ENCODE measurements at regions not wholly inside any gene's neighbourhood (a gene's known extent, or its start where the extent isn't known, plus 50 kb on each side); places are given as distances from the start of the nearest gene placed in this dataset.

- no peak overlapping the region for H3K27ac Mint-ChIP-seq
- no peaks in the 10 kb centered on the region for H3K36me3 Mint-ChIP-seq (ENCODE audit: low read depth)
- DNase-seq (no peak), ATAC-seq (no peak)
- H3K4me3 Mint-ChIP-seq = no peak overlapping the region
- H3K4me1 Mint-ChIP-seq (ENCODE audit: low read depth) = no peaks in the 10 kb centered on the region
- intact Hi-C loops (cut with micrococcal nuclease) = no loop called here
- TF ChIP-seq, protein P1, sequence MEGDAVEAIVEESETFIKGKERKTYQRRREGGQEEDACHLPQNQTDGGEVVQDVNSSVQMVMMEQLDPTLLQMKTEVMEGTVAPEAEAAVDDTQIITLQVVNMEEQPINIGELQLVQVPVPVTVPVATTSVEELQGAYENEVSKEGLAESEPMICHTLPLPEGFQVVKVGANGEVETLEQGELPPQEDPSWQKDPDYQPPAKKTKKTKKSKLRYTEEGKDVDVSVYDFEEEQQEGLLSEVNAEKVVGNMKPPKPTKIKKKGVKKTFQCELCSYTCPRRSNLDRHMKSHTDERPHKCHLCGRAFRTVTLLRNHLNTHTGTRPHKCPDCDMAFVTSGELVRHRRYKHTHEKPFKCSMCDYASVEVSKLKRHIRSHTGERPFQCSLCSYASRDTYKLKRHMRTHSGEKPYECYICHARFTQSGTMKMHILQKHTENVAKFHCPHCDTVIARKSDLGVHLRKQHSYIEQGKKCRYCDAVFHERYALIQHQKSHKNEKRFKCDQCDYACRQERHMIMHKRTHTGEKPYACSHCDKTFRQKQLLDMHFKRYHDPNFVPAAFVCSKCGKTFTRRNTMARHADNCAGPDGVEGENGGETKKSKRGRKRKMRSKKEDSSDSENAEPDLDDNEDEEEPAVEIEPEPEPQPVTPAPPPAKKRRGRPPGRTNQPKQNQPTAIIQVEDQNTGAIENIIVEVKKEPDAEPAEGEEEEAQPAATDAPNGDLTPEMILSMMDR (IDR thresholded peaks at IDR 0.05) = no peak
- CTCF ChIA-PET = interaction anchor here (0.8 kb wide), 1 partner anchor 167 kb away, joined by 3 read pairs; no protein-coding TSS in a partner anchor
- no peaks in the 10 kb centered on the region for H3K27me3 Mint-ChIP-seq
- H3K9me3 Mint-ChIP-seq = no peaks in the 10 kb centered on the region
- POLR2A ChIA-PET = no interaction called here
Measured at GRCh38 chr13:29947839-29948238, 97.4 kb upstream of the UBL3 start.

DNA sequence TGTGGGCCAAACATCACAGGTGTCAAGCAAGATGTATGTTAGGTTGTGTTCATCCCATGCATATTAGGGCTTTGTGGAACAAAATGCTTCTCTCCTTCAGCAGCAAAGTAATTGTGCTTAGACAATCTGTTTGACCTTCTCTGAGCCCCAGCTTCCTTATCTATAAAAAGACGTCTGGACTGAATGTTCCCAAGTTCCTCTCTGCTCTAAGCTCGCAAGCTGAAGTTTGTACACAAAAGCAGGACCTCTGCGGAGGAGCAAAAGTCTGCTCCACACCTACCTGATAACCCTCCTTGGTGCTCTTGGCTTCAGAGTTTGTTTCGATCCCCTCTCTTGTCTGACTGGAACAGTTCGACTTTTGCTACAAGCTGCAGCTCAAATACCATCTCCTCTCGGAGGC, 95.7 kb upstream of the UBL3 start:
- TF ChIP-seq, protein P1 (IDR thresholded peaks at IDR 0.05) = no peak
- POLR2A ChIA-PET = no interaction called here
- Mint-ChIP-seq H3K4me3 (no peak overlapping the region), H3K4me1 (ENCODE audit: low read depth) (no peaks in the 10 kb centered on the region), H3K36me3 (ENCODE audit: low read depth) (no peaks in the 10 kb centered on the region), H3K9me3 (no peaks in the 10 kb centered on the region), H3K27me3 (no peaks in the 10 kb centered on the region), H3K27ac (no peak overlapping the region)
- DNase-seq (no peak), ATAC-seq (no peak)
- intact Hi-C loops (cut with micrococcal nuclease) = no loop called here
- CTCF ChIA-PET = interaction anchor here (1.4 kb wide), 1 partner anchor 22 kb away, joined by 5 read pairs; no protein-coding TSS in a partner anchor

DNA sequence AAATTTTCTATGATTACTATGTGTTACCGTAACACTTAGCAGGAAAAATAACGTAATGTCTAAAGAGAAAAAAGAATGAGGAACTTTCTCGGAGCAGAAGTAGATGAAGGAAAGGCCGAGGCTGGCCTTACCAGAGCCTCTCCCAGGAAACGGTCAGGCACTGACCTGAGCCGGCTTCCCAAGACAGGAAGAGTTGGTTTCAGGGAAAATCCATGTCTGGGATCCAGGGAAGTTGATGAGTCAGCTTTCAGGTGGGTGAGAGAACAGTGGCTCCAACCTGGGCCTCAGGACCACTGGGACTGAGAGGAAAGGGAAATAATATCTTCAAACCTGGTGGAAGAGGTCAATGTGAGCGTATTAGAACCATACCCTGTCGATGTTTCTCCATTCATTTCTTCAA, 93.3 kb upstream of the UBL3 start:
- ChIA-PET CTCF (interaction anchor here (1.5 kb wide), 1 partner anchor 169 kb away, joined by 5 read pairs; no protein-coding TSS in a partner anchor), POLR2A (interaction anchor here (1.2 kb wide), 1 partner anchor 9 kb away, joined by 3 read pairs; no protein-coding TSS in a partner anchor)
- no peak for DNase-seq
- Mint-ChIP-seq H3K36me3 (ENCODE audit: low read depth) (no peaks in the 10 kb centered on the region), H3K4me3 (no peak overlapping the region), H3K9me3 (no peaks in the 10 kb centered on the region), H3K4me1 (ENCODE audit: low read depth) (no peaks in the 10 kb centered on the region), H3K27ac (no peak overlapping the region), H3K27me3 (no peaks in the 10 kb centered on the region)
- no peak for ATAC-seq
- intact Hi-C loops (cut with micrococcal nuclease) = no loop called here
- TF ChIP-seq, protein P1 (IDR thresholded peaks at IDR 0.05) = no peak

GRCh38 chr13:29943273-29943672, 92.9 kb upstream of the UBL3 start:
- CTCF ChIA-PET = interaction anchor here (2.9 kb wide), 1 partner anchor 20 kb away, joined by 17 read pairs; no protein-coding TSS in a partner anchor
- Mint-ChIP-seq H3K9me3 (no peaks in the 10 kb centered on the region), H3K27ac (no peak overlapping the region), H3K4me1 (ENCODE audit: low read depth) (peaks cover 2% of the 10 kb centered on the region), H3K27me3 (no peaks in the 10 kb centered on the region), H3K36me3 (ENCODE audit: low read depth) (no peaks in the 10 kb centered on the region), H3K4me3 (no peak overlapping the region)
- POLR2A ChIA-PET = no interaction called here
- DNase-seq = no peak
- ATAC-seq = no peak
- intact Hi-C loops (cut with micrococcal nuclease) = no loop called here
- TF ChIP-seq, protein P1 (IDR thresholded peaks at IDR 0.05) = no peak

DNA sequence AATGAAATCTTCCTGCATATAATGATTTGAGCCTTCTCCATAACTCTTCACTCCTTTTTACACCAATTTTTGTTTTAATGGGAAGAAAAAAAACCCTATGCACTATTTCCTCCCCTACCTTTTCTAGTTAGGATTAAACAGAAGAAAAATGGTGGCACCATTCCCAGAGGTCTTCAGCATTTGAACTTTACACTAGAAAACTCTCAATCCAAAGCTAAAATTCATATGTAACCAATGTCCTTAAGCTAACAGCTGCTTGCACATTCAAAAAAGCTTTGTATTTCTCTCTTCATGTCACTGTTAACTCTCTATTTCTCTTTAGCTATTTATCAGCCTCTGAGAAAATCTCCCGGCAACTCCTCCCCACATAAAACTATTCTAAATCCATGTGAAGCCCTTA, 90.3 kb upstream of the UBL3 start:
- CTCF ChIA-PET = interaction anchor here (2.1 to 2.9 kb wide), 2 partner anchors 17 to 174 kb away, joined by 7 to 17 read pairs; no protein-coding TSS in a partner anchor
- no peak for ATAC-seq
- H3K4me1 Mint-ChIP-seq (ENCODE audit: low read depth) = peaks cover 27% of the 10 kb centered on the region
- intact Hi-C loops (cut with micrococcal nuclease) = no loop called here
- POLR2A ChIA-PET = interaction anchor here (0.9 to 1.0 kb wide), 2 partner anchors 13 to 63 kb away, joined by 3 to 5 read pairs; no protein-coding TSS in a partner anchor
- H3K9me3 Mint-ChIP-seq = no peaks in the 10 kb centered on the region
- H3K27ac Mint-ChIP-seq = no peak overlapping the region
- TF ChIP-seq, protein P1 (IDR thresholded peaks at IDR 0.05) = no peak
- DNase-seq = no peak
- no peaks in the 10 kb centered on the region for H3K36me3 Mint-ChIP-seq (ENCODE audit: low read depth)
- H3K4me3 Mint-ChIP-seq = no peak overlapping the region
- H3K27me3 Mint-ChIP-seq = no peaks in the 10 kb centered on the region

All from activated CD8-positive, alpha-beta T cell treated with anti-CD3 and anti-CD28 coated beads for 36 hours (primary cell).